GM20000 (cell line): ENCODE measurements at regions not wholly inside any gene's neighbourhood (a gene's known extent, or its start where the extent isn't known, plus 50 kb on each side); places are given as distances from the start of the nearest gene placed in this dataset.

ENCODE experiments used
- DNase-seq: peaks from one replicate; pipeline ENCODE4 v3.0.0; 2012; ENCODE audit warnings: low spot score
- CTCF ChIP-seq: IDR thresholded peaks from 2 replicates; pipeline ENCODE4 v1.5.1; 2012; ENCODE audit warnings: mild to moderate bottlenecking, control low read depth; ENCODE audit errors: extremely low read depth, missing control alignments

DNA sequence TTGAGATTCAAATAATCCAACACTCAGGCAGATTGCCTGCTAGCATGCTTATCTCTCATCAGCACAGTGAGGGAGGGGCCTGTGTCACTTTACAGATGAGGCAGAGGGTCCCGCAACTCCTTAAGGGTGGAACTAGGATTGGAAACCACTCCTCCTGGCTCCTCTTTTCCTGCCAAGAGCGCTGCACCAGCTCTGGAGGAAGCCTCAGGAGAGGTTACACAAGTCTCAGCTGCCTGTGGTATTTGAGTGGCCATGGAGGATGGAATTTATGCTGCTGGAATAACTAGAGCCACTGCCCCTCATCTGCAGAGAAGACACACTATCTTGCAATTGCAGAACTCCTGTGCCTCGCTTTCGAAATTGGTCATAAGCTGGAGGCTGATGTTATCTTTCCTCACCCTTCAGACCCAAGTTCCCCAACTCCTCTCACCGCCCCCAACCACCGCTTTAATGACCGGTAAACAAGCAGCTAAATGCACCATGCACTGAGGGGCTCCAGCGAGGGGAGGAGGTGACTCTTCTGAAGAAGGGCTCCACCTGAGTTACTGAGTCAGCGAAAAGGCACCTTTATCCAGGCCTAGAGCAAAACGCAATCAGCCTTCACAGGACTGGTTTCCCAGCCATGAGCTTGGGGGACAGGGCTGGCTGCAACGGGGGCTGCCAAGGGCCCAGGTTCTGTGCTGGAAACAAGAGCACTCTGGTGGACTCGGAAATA, 245.8 kb downstream of the SOX11 start:
- no peak for TF ChIP-seq CTCF
- no peak for DNase-seq

DNA sequence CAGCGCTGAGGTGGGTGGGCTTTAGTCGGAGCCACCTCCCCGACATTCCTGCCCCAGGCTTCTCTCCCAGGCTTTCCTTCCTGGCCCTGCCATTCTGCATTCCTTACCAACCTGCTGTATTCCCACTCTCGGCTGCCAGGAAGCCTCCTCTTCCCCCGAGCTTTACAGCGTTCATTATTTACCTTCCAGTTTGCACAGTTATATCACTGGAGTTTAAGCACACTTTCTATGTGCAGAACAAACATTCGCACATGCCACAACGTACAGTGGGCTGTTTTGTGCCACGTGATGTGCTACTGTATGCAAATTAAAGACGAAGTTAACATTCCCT, 246.3 kb downstream of the SOX11 start:
- no peak for DNase-seq
- no peak for TF ChIP-seq CTCF

DNA sequence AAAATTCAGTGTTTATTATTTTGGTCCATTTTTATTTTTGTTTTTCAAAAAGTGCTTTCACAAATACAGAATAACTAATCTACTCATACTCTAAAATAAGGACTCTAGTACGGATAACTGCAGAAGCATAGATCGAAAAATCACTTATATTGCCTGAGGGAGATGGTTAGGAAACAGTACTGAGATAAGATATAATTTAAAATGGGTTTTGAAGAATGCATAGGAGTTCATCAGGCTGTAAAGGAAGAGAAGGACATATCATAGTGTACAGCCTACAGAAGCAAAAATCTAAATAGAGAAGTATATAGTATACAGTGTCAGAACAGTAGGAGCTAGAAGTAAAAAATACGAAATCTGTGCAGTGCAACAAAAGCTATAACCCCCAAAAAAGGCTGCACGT, 247.4 kb downstream of the SOX11 start:
- no peak for DNase-seq
- TF ChIP-seq CTCF, result no peak

- DNase-seq, result no peak
- no peak for TF ChIP-seq CTCF
Measured at GRCh38 chr2:5940596-5941535, 248.7 kb downstream of the SOX11 start.

DNA sequence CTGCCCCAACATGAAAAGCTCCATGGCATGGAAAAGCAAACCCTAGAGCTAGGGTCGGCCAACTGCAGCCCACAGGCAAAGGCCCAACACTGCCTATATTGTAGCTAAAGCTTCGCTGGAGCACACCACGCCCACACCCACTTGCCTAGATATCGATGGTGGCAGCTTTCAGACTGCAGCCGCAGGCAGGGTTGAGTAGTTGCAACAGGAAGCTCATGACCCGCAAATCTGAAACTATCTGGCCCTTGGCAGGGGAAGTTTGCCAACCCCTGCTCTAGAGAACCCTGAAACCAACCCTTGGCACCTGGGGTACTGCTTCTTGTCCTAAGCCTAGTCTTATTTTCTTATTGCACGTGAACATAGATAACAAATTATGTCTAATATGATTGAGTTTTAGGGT, 250.0 kb downstream of the SOX11 start:
- TF ChIP-seq CTCF, result no peak

DNA sequence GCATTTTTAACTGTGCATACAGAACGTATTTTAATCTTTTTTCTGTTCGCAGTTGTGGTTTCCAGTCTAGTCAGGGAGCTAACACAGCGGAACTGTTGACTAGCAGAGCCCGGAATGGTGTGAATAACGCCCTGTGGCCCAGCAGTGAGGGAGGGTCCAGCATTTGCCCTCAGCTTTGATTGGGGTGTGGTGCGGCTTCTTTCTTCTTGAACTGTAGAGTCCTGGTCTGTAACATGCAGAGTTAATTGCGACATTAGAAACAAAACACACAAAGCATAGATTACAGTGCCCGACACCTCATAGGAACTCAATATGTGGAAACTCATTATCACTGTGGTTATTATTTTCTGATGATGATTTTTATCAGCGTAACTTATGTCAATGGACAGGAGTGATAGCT, 253.6 kb downstream of the SOX11 start:
- TF ChIP-seq CTCF, result no peak
- no peak for DNase-seq

More for the DNA sequence above, 250.0 kb downstream of the SOX11 start:
- no peak for DNase-seq
